Cardiac septum (tissue), 1 donor: ENCODE measurements at regions not wholly inside any gene's neighbourhood (a gene's known extent, or its start where the extent isn't known, plus 50 kb on each side); places are given as distances from the start of the nearest gene placed in this dataset.
A peak's percentile ranks its signal among the peaks of the same experiment; 100 is the strongest.

Source experiments
- DNase-seq: peaks from one replicate; pipeline ENCODE4 v3.0.0-alpha.2; 2020; ENCODE audit warnings: low spot score
- intact Hi-C: fragments of 100-400 bp; cut with DNase I; formaldehyde crosslinking; loops from one replicate; pipeline ENCODE4 v1.14.0; 2022
- donor health status: DM: no; HTN: no; CAD: no.

GRCh38 chr19:28873301-28873700, 339.6 kb downstream of the UQCRFS1 start:
- no peak for DNase-seq
- intact Hi-C loops, result loop anchor here (10.0 kb wide), 1 partner anchor 408 kb away; no protein-coding TSS in a partner anchor

GRCh38 chr19:28871099-28871725, 341.7 kb downstream of the UQCRFS1 start:
- intact Hi-C loops, result loop anchor here (10.0 kb wide), 1 partner anchor 406 kb away; no protein-coding TSS in a partner anchor
- peak; percentile 47 for DNase-seq

GRCh38 chr19:28869459-28869858, 343.5 kb downstream of the UQCRFS1 start:
- intact Hi-C loops, result no loop called here
- no peak for DNase-seq

- DNase-seq, result no peak
- intact Hi-C loops, result no loop called here
Observed at GRCh38 chr19:28868836-28869235, 344.1 kb downstream of the UQCRFS1 start.

- intact Hi-C loops, result no loop called here
- DNase-seq, result no peak
Observed at GRCh38 chr19:28867978-28868377, 345.0 kb downstream of the UQCRFS1 start.

- intact Hi-C loops, result loop anchor here (2.0 kb wide), 1 partner anchor 18 kb away; no protein-coding TSS in a partner anchor
- no peak for DNase-seq
Observed at GRCh38 chr19:28864577-28865042, 348.3 kb downstream of the UQCRFS1 start.

- intact Hi-C loops, result loop anchor here (2.0 kb wide), 1 partner anchor 19 kb away; no protein-coding TSS in a partner anchor
Observed at GRCh38 chr19:28864024-28864503, 348.9 kb downstream of the UQCRFS1 start.

GRCh38 chr19:28862238-28862637, 350.7 kb downstream of the UQCRFS1 start:
- DNase-seq, result no peak
- intact Hi-C loops, result no loop called here

More at GRCh38 chr19:28864024-28864503, 348.9 kb downstream of the UQCRFS1 start:
- no peak for DNase-seq

- intact Hi-C loops, result no loop called here
- DNase-seq, result no peak
Observed at GRCh38 chr19:28859811-28860210, 353.1 kb downstream of the UQCRFS1 start.

- intact Hi-C loops, result no loop called here
- DNase-seq, result no peak
Observed at GRCh38 chr19:28858933-28859332, 354.0 kb downstream of the UQCRFS1 start.

- intact Hi-C loops, result no loop called here
- DNase-seq, result no peak
Observed at GRCh38 chr19:28857967-28858366, 355.0 kb downstream of the UQCRFS1 start.

- intact Hi-C loops, result no loop called here
Observed at GRCh38 chr19:28855216-28855615, 357.7 kb downstream of the UQCRFS1 start.

GRCh38 chr19:28847468-28847867, 365.5 kb downstream of the UQCRFS1 start:
- no peak for DNase-seq
- intact Hi-C loops, result no loop called here

More at GRCh38 chr19:28855216-28855615, 357.7 kb downstream of the UQCRFS1 start:
- no peak for DNase-seq

GRCh38 chr19:28846094-28846812, 366.7 kb downstream of the UQCRFS1 start:
- DNase-seq, result no peak
- intact Hi-C loops, result no loop called here

- DNase-seq, result no peak
- intact Hi-C loops, result no loop called here
Observed at GRCh38 chr19:28843761-28844492, 369.0 kb downstream of the UQCRFS1 start.

- no peak for DNase-seq
- intact Hi-C loops, result no loop called here
Observed at GRCh38 chr19:28841531-28841930, 371.4 kb downstream of the UQCRFS1 start.

- no peak for DNase-seq
- intact Hi-C loops, result no loop called here
Observed at GRCh38 chr19:28840891-28841290, 372.1 kb downstream of the UQCRFS1 start.

GRCh38 chr19:28839455-28839854, 373.5 kb downstream of the UQCRFS1 start:
- no peak for DNase-seq
- intact Hi-C loops, result no loop called here

- intact Hi-C loops, result no loop called here
- no peak for DNase-seq
Observed at GRCh38 chr19:28838909-28839308, 374.0 kb downstream of the UQCRFS1 start.

GRCh38 chr19:28836421-28836820, 376.5 kb downstream of the UQCRFS1 start:
- no peak for DNase-seq
- intact Hi-C loops, result no loop called here
